ENCODE measurements at regions not wholly inside any gene's neighbourhood (a gene's known extent, or its start where the extent isn't known, plus 50 kb on each side); places are given as distances from the start of the nearest gene placed in this dataset.
A peak's percentile ranks its signal among the peaks of the same experiment; 100 is the strongest.

DNA sequence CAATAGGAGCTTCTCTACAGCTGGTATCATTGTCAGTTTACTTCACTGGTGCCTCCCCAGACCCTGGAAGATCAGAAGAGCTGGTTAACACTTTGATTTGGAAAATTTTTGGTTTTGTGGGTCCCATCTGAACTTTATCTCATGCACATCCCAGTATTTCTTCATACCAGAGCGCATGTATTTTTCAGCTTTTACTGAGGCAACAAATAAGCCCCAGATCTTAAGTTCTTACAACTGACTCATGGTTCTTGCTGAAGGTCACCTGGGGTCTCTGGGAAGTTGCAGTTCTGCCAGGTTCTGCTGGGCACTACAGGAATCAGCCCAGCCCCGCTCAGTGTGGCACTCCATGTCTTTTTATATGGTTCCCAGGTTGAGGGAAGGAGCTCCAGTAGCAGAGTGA is 1249.9 kb downstream of the EFNB2 start:
- no peak overlapping the region for H3K27ac Mint-ChIP-seq
- TF ChIP-seq, protein P1, sequence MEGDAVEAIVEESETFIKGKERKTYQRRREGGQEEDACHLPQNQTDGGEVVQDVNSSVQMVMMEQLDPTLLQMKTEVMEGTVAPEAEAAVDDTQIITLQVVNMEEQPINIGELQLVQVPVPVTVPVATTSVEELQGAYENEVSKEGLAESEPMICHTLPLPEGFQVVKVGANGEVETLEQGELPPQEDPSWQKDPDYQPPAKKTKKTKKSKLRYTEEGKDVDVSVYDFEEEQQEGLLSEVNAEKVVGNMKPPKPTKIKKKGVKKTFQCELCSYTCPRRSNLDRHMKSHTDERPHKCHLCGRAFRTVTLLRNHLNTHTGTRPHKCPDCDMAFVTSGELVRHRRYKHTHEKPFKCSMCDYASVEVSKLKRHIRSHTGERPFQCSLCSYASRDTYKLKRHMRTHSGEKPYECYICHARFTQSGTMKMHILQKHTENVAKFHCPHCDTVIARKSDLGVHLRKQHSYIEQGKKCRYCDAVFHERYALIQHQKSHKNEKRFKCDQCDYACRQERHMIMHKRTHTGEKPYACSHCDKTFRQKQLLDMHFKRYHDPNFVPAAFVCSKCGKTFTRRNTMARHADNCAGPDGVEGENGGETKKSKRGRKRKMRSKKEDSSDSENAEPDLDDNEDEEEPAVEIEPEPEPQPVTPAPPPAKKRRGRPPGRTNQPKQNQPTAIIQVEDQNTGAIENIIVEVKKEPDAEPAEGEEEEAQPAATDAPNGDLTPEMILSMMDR (IDR thresholded peaks at IDR 0.05) = no peak
- no peak overlapping the region for H3K4me3 Mint-ChIP-seq
- H3K36me3 Mint-ChIP-seq (ENCODE audit: low read depth) = peaks cover 7% of the 10 kb centered on the region; the same call in 1 of the 2 replicates
- peaks cover 48% of the 10 kb centered on the region; the same call in 1 of the 2 replicates for H3K4me1 Mint-ChIP-seq (ENCODE audit: low read depth)
- DNase-seq = no peak
- H3K27me3 Mint-ChIP-seq (ENCODE audit: insufficient read depth) = no peaks in the 10 kb centered on the region; the same call in 1 of the 2 replicates
- peaks cover 3% of the 10 kb centered on the region; the same call in 1 of the 2 replicates for H3K9me3 Mint-ChIP-seq

DNA sequence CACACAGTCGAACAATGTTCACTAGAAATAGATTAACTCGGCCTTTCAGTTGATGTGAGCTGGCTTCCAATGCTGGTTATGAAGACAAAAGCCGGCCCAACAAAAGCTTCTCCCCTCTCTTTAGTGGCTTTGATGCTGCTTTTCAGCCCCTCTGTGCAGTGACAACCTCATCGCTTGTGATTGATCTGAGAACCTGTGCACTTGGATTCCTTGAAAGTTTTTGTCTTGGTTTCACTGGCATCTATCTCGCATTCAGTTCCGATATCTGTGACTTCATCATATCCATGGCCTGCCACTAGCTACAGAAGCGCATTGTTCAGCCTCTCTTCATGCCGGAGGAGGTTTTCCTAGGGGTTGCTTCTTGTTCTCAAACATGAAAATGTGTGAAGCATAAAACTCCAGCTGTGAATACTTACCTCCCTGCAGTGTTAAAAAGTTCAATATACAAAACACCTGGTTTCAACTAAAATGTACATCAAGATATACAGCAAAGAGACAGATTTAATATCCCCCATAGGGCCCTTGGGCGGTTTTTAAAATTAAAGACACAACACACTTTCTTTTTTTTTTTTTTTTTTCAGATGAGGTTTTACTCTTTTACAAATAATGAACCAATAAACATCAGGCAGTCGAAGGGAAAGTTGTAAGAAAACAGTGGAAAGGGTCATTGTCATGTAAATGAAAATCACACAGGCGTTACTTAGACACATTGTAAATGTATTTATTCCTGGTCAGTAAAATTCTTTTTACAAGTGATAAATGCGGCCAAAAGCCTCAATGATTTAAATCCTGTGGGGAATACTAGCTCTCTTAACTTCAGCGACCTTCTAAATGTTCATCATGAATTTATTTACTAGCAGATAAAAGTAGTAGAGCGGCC is 1252.8 kb downstream of the EFNB2 start:
- Mint-ChIP-seq H3K27ac (no peak overlapping the region), H3K9me3 (peaks cover 3% of the 10 kb centered on the region; the same call in 1 of the 2 replicates), H3K4me1 (ENCODE audit: low read depth) (peaks cover 55% of the 10 kb centered on the region; the same call in 1 of the 2 replicates), H3K27me3 (ENCODE audit: insufficient read depth) (no peaks in the 10 kb centered on the region; the same call in 1 of the 2 replicates), H3K36me3 (ENCODE audit: low read depth) (peaks cover 7% of the 10 kb centered on the region; the same call in 1 of the 2 replicates), H3K4me3 (peak overlapping the region; percentile 5; the same call in 1 of the 2 replicates)
- TF ChIP-seq, protein P1 (IDR thresholded peaks at IDR 0.05) = no peak
- DNase-seq = no peak

DNA sequence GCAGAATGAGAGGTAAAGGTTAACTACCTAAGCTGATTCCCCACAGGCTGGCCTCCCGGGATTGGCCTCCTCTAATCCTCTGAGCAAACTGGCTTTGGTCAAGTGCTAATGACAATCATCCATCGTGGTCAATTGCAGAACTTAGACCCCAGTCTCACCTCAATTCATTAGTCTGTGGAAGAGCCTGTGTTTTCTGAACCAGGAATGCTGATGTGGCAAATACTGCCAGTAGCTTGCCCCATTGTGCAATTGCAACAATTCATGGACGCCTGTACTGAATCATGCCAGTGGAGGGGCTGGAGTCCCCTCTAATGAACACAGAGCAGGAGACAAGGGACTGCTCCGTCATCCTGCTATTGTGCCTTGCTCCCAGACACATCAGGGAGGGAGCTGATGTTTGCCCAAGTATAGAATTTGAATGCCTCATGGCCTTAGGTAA is 1256.5 kb downstream of the EFNB2 start:
- H3K9me3 Mint-ChIP-seq = no peaks in the 10 kb centered on the region; the same call in 1 of the 2 replicates
- no peaks in the 10 kb centered on the region for H3K36me3 Mint-ChIP-seq (ENCODE audit: low read depth)
- H3K27ac Mint-ChIP-seq = no peak overlapping the region

DNA sequence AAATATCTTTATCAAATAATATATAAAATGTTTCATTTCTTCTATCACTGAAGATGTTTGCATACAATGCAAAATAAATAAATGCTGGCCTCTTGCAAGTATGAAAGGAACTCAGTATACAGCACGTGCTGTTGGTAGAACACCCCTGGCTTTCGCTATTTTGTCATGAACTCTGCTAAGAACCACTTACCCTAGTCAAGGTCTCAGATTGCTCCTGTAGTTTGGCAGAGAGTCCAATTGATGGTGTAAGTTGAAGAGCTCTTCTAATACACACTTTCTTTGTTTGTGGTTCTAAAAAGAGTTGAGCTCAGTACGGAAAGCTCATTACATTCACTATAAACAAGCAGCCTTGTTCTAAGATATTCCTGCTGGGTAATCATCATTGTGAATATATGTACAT is 1258.9 kb downstream of the EFNB2 start:
- no peak for DNase-seq
- Mint-ChIP-seq H3K4me1 (ENCODE audit: low read depth) (peaks cover 21% of the 10 kb centered on the region; the same call in 1 of the 2 replicates), H3K36me3 (ENCODE audit: low read depth) (no peaks in the 10 kb centered on the region), H3K9me3 (no peaks in the 10 kb centered on the region; the same call in 1 of the 2 replicates), H3K4me3 (peak overlapping the region; percentile 48; the same call in 1 of the 2 replicates), H3K27ac (no peak overlapping the region), H3K27me3 (ENCODE audit: insufficient read depth) (no peaks in the 10 kb centered on the region; the same call in 1 of the 2 replicates)
- TF ChIP-seq, protein P1 (IDR thresholded peaks at IDR 0.05) = no peak

More for the DNA sequence above, 1256.5 kb downstream of the EFNB2 start:
- TF ChIP-seq, protein P1 (IDR thresholded peaks at IDR 0.05) = no peak
- no peak overlapping the region for H3K4me3 Mint-ChIP-seq
- peaks cover 43% of the 10 kb centered on the region; the same call in 1 of the 2 replicates for H3K4me1 Mint-ChIP-seq (ENCODE audit: low read depth)
- DNase-seq = no peak
- no peaks in the 10 kb centered on the region; the same call in 1 of the 2 replicates for H3K27me3 Mint-ChIP-seq (ENCODE audit: insufficient read depth)

DNA sequence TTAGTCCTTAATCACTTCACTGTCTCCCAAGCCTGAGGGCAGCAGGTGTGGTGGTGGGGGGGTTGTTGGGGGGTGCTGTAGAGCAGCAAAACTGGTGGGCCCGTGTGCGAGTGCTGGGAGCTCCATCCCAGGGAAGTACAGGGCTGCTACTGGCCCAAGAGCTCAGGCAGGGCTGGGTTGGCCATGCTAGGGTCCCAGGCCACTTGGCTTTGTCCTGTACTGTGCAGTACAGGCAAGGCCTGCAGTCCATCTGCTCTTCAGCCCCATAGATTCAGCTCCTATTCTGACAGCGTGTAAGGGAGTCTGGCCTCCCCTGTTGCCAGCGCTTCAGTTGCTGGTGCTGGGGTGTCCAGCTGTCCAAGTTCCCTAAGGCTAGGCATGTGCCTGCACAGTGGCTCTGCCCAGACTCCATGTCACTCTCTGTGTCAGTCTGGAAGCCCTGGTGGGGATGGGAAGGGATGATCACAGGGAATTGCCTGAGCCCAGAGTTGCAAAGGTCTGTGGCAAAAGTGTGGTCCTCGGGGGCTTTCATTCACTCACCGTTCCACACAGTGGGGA is 1261.7 kb downstream of the EFNB2 start:
- no peak for DNase-seq
- Mint-ChIP-seq H3K27ac (no peak overlapping the region), H3K4me1 (ENCODE audit: low read depth) (peaks cover 8% of the 10 kb centered on the region; the same call in 1 of the 2 replicates), H3K27me3 (ENCODE audit: insufficient read depth) (no peaks in the 10 kb centered on the region; the same call in 1 of the 2 replicates), H3K9me3 (no peaks in the 10 kb centered on the region), H3K36me3 (ENCODE audit: low read depth) (no peaks in the 10 kb centered on the region), H3K4me3 (no peak overlapping the region)
- TF ChIP-seq, protein P1 (IDR thresholded peaks at IDR 0.05) = no peak
